RWPE1 (cell line): ENCODE measurements at regions not wholly inside any gene's neighbourhood (a gene's known extent, or its start where the extent isn't known, plus 50 kb on each side); places are given as distances from the start of the nearest gene placed in this dataset.

Source experiments
- CTCF ChIA-PET: fragments of 350-600 bp; sonication (Branson Sonifier 250); formaldehyde crosslinking; extraction: SDS; loops from one replicate; lab custom pipeline; 2021; lab: Yijun Ruan, JAX
- POLR2A ChIA-PET: fragments of 400-600 bp; formaldehyde crosslinking; extraction: SDS; loops from one replicate; lab custom pipeline; 2020; ENCODE audit warnings: antibody characterized with exemption; ENCODE audit not compliant: low non-redundant PET; lab: Yijun Ruan, JAX
- DNase-seq: peaks from one replicate; pipeline ENCODE4 v3.0.0; 2012; ENCODE audit warnings: low spot score
- H3K27ac ChIP-seq: fragments of 450-650 bp; 2 replicates; pipeline ENCODE4 v1.5.1; 2017
- TF ChIP-seq, protein P1 (sequence below): fragments of 450-650 bp; conservative IDR thresholded peaks from 2 replicates; pipeline ENCODE4 v1.5.1; 2017; ENCODE audit warnings: low read depth, mild to moderate bottlenecking

DNA sequence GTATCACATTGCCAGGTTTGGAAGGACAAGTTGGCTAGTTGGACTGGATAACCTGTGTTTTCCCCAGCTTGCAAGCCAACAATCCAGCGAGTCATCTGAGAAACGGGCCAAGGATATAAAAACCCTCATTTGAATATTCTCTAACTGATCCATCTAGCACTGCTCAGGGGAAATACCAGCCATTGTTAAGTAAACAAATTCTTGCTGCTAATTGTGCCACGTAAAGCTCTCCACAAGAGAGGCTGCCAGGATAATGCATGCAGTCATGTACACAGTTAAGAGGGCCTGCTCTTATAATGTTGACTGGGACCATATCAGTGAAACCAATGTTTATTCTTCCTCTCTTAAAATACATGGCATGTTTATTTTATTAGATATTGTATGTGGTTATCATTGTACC, 663.2 kb upstream of the SGCG start:
- no peak overlapping the region for H3K27ac ChIP-seq
- no peak for DNase-seq
- TF ChIP-seq, protein P1, sequence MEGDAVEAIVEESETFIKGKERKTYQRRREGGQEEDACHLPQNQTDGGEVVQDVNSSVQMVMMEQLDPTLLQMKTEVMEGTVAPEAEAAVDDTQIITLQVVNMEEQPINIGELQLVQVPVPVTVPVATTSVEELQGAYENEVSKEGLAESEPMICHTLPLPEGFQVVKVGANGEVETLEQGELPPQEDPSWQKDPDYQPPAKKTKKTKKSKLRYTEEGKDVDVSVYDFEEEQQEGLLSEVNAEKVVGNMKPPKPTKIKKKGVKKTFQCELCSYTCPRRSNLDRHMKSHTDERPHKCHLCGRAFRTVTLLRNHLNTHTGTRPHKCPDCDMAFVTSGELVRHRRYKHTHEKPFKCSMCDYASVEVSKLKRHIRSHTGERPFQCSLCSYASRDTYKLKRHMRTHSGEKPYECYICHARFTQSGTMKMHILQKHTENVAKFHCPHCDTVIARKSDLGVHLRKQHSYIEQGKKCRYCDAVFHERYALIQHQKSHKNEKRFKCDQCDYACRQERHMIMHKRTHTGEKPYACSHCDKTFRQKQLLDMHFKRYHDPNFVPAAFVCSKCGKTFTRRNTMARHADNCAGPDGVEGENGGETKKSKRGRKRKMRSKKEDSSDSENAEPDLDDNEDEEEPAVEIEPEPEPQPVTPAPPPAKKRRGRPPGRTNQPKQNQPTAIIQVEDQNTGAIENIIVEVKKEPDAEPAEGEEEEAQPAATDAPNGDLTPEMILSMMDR: no peak
- CTCF ChIA-PET: no interaction called here
- POLR2A ChIA-PET: no interaction called here

DNA sequence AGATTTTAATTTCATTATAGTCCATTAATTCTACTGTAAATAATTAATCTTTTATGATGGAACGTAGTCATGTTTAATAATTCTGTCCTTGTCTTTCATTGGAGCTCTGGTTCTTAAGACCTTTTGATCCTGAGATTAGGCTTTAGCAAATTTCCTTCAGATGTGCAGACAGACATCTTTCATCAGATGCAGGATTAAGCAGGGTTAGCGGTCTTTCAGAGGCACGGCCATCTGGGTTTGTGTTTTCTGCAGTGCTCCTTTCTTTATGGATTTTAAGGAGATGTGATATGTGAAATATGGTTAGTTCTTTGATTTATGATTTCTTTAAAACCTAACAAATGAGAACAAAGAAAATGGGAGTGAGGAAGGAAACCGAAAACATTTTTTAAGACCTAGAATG, 643.9 kb upstream of the SGCG start:
- no peak overlapping the region for H3K27ac ChIP-seq
- no peak for DNase-seq
- TF ChIP-seq, protein P1: no peak
- ChIA-PET POLR2A (no interaction called here), CTCF (no interaction called here)

DNA sequence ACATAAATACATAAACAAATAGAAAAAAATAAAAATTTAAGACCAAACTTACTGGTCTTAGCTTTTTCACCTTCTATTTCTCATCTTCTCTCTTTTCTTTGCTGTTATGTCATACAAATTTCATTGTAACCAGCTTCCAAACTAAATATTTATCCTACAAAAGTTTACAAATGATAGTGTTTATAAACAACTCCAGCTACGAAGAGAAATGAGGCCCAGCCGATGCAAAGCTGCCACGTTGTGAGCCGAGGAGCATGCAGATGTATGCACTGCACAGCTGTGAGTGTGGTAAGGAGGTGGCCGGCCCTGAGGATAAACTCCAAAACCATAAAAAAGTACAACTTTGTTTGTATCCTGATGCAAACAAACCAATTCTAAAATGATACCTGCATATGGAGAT, 642.4 kb upstream of the SGCG start:
- H3K27ac ChIP-seq: no peak overlapping the region
- CTCF ChIA-PET: interaction anchor here (0.6 kb wide), 1 partner anchor 14 kb away, joined by 3 read pairs; no protein-coding TSS in a partner anchor
- TF ChIP-seq, protein P1: no peak
- POLR2A ChIA-PET: no interaction called here
- no peak for DNase-seq

DNA sequence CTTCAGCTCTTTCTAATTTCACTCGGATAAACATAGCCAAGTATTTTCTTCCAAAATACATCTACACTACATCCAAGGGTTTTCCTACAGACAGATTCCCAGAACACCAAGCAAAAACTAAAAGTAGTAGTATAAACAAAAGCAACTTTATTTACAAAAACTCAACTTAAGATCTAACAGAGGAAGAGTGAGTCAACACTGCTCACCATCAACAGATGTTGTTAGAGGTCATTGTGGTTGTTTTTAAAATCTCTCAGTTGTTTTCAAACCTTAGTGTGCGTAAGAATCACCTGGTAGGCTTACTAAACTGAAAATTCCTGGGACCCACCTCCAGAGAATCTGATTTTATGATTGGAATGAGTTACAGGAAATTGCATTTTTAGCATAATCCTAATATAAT, 631.7 kb upstream of the SGCG start:
- CTCF ChIA-PET: no interaction called here
- H3K27ac ChIP-seq: no peak overlapping the region
- TF ChIP-seq, protein P1: no peak
- POLR2A ChIA-PET: no interaction called here
- DNase-seq: no peak

DNA sequence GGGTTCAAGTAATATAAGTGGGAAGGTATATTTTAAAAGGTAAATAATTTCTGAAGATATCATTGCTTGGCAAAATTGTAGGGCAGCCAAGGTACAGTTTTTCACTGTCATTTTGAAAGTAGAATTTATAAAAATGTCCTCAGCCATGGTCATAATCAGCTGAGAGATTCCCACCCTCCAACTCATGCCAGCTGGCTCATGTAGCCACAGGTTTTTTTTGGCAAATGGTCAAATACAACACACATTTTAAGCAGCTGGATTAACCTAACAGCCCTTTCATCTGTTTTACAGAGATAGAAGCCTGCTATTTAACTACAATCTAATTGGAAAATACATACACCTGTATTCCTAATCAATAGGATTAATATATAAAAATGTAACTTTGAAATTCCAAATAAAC, 619.2 kb upstream of the SGCG start:
- TF ChIP-seq, protein P1: no peak
- no peak overlapping the region for H3K27ac ChIP-seq
- ChIA-PET CTCF (no interaction called here), POLR2A (no interaction called here)
- no peak for DNase-seq

DNA sequence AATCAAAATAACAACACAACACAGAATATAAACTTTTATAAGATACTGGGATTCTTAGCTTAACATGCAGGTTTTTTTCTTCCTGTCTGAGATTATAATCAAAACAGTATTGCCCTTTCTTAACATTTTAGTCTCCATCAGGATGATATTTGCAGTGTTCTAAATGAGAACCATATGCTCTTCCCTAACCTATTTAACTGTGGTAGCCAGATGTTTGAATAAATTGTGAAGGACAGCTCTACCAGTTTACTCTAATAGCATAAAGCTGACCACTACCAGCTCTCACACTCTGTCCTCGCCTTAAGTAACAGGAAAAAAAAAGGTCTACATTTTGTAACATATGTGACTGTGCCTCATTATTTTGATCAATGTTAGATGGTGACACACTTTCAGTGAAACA, 618.7 kb upstream of the SGCG start:
- TF ChIP-seq, protein P1: no peak
- no peak for DNase-seq
- POLR2A ChIA-PET: no interaction called here
- no peak overlapping the region for H3K27ac ChIP-seq
- CTCF ChIA-PET: no interaction called here

DNA sequence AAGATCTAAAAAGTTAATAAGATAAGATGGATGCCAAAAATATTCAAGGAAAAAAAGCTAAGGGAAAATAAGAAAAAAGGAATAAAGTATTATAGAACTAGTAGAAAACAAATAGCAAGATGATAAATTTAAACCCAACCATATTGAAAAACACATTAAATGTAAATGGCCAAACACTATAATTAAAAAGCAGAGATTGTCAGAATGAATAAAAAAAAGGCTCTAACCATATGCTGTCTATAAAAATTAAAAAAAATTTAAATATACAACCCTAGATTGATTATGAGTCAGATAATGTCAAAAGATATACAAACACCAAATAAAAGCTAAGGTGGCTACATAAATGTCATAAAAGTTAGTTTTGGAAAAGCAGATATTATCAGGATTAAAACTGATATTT, 617.5 kb upstream of the SGCG start:
- ChIA-PET POLR2A (no interaction called here), CTCF (no interaction called here)
- TF ChIP-seq, protein P1: no peak
- DNase-seq: no peak
- H3K27ac ChIP-seq: no peak overlapping the region
